GM18520 (cell line): ENCODE measurements at regions not wholly inside any gene's neighbourhood (a gene's known extent, or its start where the extent isn't known, plus 50 kb on each side); places are given as distances from the start of the nearest gene placed in this dataset.

Experiments
- ATAC-seq: cut with Tn5 transposase; IDR thresholded peaks from one replicate; pipeline ENCODE4 v1.9.1; 2021; ENCODE audit not compliant: unreplicated experiment

- no peak for ATAC-seq
These were observed 299.9 kb downstream of the AHR start for GRCh38 chr7:17598305-17598704.

GRCh38 chr7:17598846-17599245 lies 300.4 kb downstream of the AHR start:
- no peak for ATAC-seq

- ATAC-seq = no peak
These were observed 301.4 kb downstream of the AHR start for GRCh38 chr7:17599733-17600339.

- no peak for ATAC-seq
These were observed 301.9 kb downstream of the AHR start for GRCh38 chr7:17600340-17600752.

GRCh38 chr7:17601921-17602320 lies 303.5 kb downstream of the AHR start:
- no peak for ATAC-seq

- ATAC-seq = no peak
These were observed 309.8 kb downstream of the AHR start for GRCh38 chr7:17608114-17608833.

- ATAC-seq = no peak
These were observed 313.2 kb downstream of the AHR start for GRCh38 chr7:17611611-17612010.

GRCh38 chr7:17613338-17614041 lies 315.0 kb downstream of the AHR start:
- no peak for ATAC-seq

GRCh38 chr7:17617380-17617779 lies 318.9 kb downstream of the AHR start:
- ATAC-seq = no peak

GRCh38 chr7:17617857-17618651 lies 319.6 kb downstream of the AHR start:
- no peak for ATAC-seq

- ATAC-seq = no peak
These were observed 320.2 kb downstream of the AHR start for GRCh38 chr7:17618652-17618974.

GRCh38 chr7:17619196-17619818 lies 320.9 kb downstream of the AHR start:
- ATAC-seq = no peak

GRCh38 chr7:17620566-17620965 lies 319.7 kb downstream of the SNX13 start:
- no peak for ATAC-seq

GRCh38 chr7:17622451-17622850 lies 317.8 kb downstream of the SNX13 start:
- ATAC-seq = no peak

- ATAC-seq = no peak
These were observed 316.6 kb downstream of the SNX13 start for GRCh38 chr7:17623546-17624185.

GRCh38 chr7:17624379-17624778 lies 315.9 kb downstream of the SNX13 start:
- ATAC-seq = no peak

- no peak for ATAC-seq
These were observed 315.3 kb downstream of the SNX13 start for GRCh38 chr7:17625043-17625442.

GRCh38 chr7:17626235-17626634 lies 314.1 kb downstream of the SNX13 start:
- ATAC-seq = no peak

GRCh38 chr7:17631061-17631460 lies 309.2 kb downstream of the SNX13 start:
- ATAC-seq = no peak

- no peak for ATAC-seq
These were observed 307.9 kb downstream of the SNX13 start for GRCh38 chr7:17632384-17632783.

- no peak for ATAC-seq
These were observed 307.2 kb downstream of the SNX13 start for GRCh38 chr7:17633067-17633466.
